A549 (cell line): ENCODE measurements at regions not wholly inside any gene's neighbourhood (a gene's known extent, or its start where the extent isn't known, plus 50 kb on each side); places are given as distances from the start of the nearest gene placed in this dataset.

Experiments used
- ATAC-seq, 2 experiments: fragments of 200-7000 bp in 1 of 2; fragments of >200 bp in 1 of 2; cut with Nextera tagmentation in 1 of 2; cut with Tn5 transposase in 1 of 2; 3 replicates each; pipeline versions ENCODE4 v1.8.0 to v1.9.1; 2018 to 2020; ENCODE audit warnings: mild to moderate bottlenecking in 1 of 2, moderate library complexity in 1 of 2
- CTCF ChIA-PET: fragments of 300-600 bp; sonication (Branson Sonifier 250); formaldehyde crosslinking; extraction: SDS; loops from one replicate; lab custom pipeline; 2021; ENCODE audit warnings: antibody characterized with exemption, inconsistent platforms; lab: Yijun Ruan, JAX
- POLR2A ChIA-PET: fragments of 350-600 bp; formaldehyde crosslinking; extraction: SDS; loops from one replicate; lab custom pipeline; 2021; ENCODE audit warnings: antibody characterized with exemption, inconsistent platforms; lab: Yijun Ruan, JAX
- DNase-seq, 2 experiments: peaks; one replicate each; pipeline versions ENCODE4 v3.0.0 to v3.0.0-alpha.2; 2011 to 2016; ENCODE audit warnings: low read depth in 1 of 2, low spot score in 1 of 2
- FAIRE-seq: peaks from 2 replicates; lab custom pipeline; 2011; peaks lifted over from hg19 to GRCh38; lab: Jason Lieb, UNC
- H3K27ac ChIP-seq, 2 experiments: fragments of >200 bp; sonication (Bioruptor Twin); formaldehyde crosslinking; 3 replicates each; pipeline ENCODE4 v1.5.1; 2016 to 2017
- H3K4me1 ChIP-seq: fragments of >200 bp; sonication (Bioruptor Twin); formaldehyde crosslinking; 3 replicates; pipeline ENCODE4 v1.6.1; 2016
- H3K4me2 ChIP-seq: fragments of >200 bp; sonication (Bioruptor Twin); formaldehyde crosslinking; 3 replicates; pipeline ENCODE4 v1.6.1; 2016
- H3K4me3 ChIP-seq: fragments of >200 bp; sonication (Bioruptor Twin); formaldehyde crosslinking; 3 replicates; pipeline ENCODE4 v1.5.1; 2016
- H3K9me3 ChIP-seq: fragments of >200 bp; sonication (Bioruptor Twin); formaldehyde crosslinking; 3 replicates; pipeline ENCODE4 v1.6.1; 2016
- EP300 ChIP-seq, 2 experiments: fragments of >200 bp; sonication (Bioruptor Twin); formaldehyde crosslinking; IDR thresholded peaks; 2 replicates in 1 of 2; 3 replicates in 1 of 2; pipeline ENCODE4 v1.6.1; 2016 to 2017
- ESRRA ChIP-seq: fragments of 150-350 bp; IDR thresholded peaks from 2 replicates; pipeline ENCODE4 v1.6.1; 2014; ENCODE audit warnings: mild to moderate bottlenecking, low read length, borderline replicate concordance
- FOXS1 ChIP-seq: fragments of 250-450 bp; sonication (Bioruptor Pico); IDR thresholded peaks from 2 replicates; pipeline ENCODE4 v1.5.0; 2020; ENCODE audit warnings: mild to moderate bottlenecking, moderate library complexity
- GATA3 ChIP-seq: IDR thresholded peaks from 2 replicates; pipeline ENCODE4 v1.6.1; 2012; ENCODE audit warnings: borderline replicate concordance
- HDAC2 ChIP-seq: fragments of 200-600 bp; sonication (generic); IDR thresholded peaks from 2 replicates; pipeline ENCODE4 v1.6.1; 2016
- HEYL ChIP-seq: fragments of 250-450 bp; sonication (Bioruptor Pico); IDR thresholded peaks from 2 replicates; pipeline ENCODE4 v1.8.0; 2021; ENCODE audit warnings: mild to moderate bottlenecking, moderate library complexity
- HOXA7 ChIP-seq: fragments of 250-450 bp; sonication (Bioruptor Pico); IDR thresholded peaks from 2 replicates; pipeline ENCODE4 v1.5.0; 2020; ENCODE audit warnings: mild to moderate bottlenecking, moderate library complexity
- HOXB13 ChIP-seq: fragments of 250-450 bp; sonication (Bioruptor Pico); IDR thresholded peaks from 2 replicates; pipeline ENCODE4 v1.5.0; 2020; ENCODE audit warnings: low read depth, mild to moderate bottlenecking, moderate library complexity
- KDM1A ChIP-seq: fragments of 200-600 bp; sonication (generic); IDR thresholded peaks from 2 replicates; pipeline ENCODE4 v1.6.1; 2016; ENCODE audit warnings: low read depth, mild to moderate bottlenecking
- KDM5A ChIP-seq: fragments of 200-600 bp; sonication (generic); IDR thresholded peaks from 2 replicates; pipeline ENCODE4 v1.6.1; 2016; ENCODE audit warnings: antibody characterized with exemption, mild to moderate bottlenecking
- MAFK ChIP-seq: fragments of 450-650 bp; IDR thresholded peaks from 2 replicates; pipeline ENCODE4 v1.6.1; 2014; ENCODE audit not compliant: partially characterized antibody
- MYC ChIP-seq: IDR thresholded peaks from 2 replicates; pipeline ENCODE4 v1.6.1; 2012; ENCODE audit warnings: mild to moderate bottlenecking, inconsistent platforms, low read length, improper control_type of control experiment, borderline replicate concordance
- RAD21 ChIP-seq, 2 experiments: fragments of >200 bp in 1 of 2; sonication (Bioruptor Twin) in 1 of 2; formaldehyde crosslinking in 1 of 2; IDR thresholded peaks in 1 of 2; conservative IDR thresholded peaks in 1 of 2; 2 replicates in 1 of 2; 3 replicates in 1 of 2; pipeline ENCODE4 v1.6.1; 2012 to 2018; ENCODE audit warnings: inconsistent platforms in 1 of 2
- RFX5 ChIP-seq: fragments of 450-650 bp; IDR thresholded peaks from 2 replicates; pipeline ENCODE4 v1.7.1; 2014; ENCODE audit warnings: antibody characterized with exemption, mild to moderate bottlenecking, moderate library complexity
- RNF2 ChIP-seq: fragments of 200-600 bp; sonication (generic); IDR thresholded peaks from 2 replicates; pipeline ENCODE4 v1.6.1; 2016; ENCODE audit warnings: low read depth, mild to moderate bottlenecking, antibody characterized with exemption, moderate library complexity, borderline replicate concordance
- SREBF2 ChIP-seq: fragments of 450-650 bp; IDR thresholded peaks from 2 replicates; pipeline ENCODE4 v1.6.1; 2014; ENCODE audit warnings: mild to moderate bottlenecking, moderate library complexity
- WGBS: methylation state at CpG from one replicate; pipeline ENCODE4 v1.1.6; 2017; ENCODE audit errors: missing lambda C conversion rate; 5-methylcytosine and 5-hydroxymethylcytosine counted together
- TF ChIP-seq, protein P1 (sequence below): fragments of >200 bp; sonication (Bioruptor Twin); formaldehyde crosslinking; IDR thresholded peaks from 2 replicates; pipeline ENCODE4 v1.6.1; 2016
- TF ChIP-seq, protein P2 (sequence below): fragments of 150-350 bp; IDR thresholded peaks from 2 replicates; pipeline ENCODE4 v1.6.1; 2014; ENCODE audit warnings: low read depth, mild to moderate bottlenecking, low read length
- TF ChIP-seq, protein P3 (sequence below): fragments of 450-650 bp; IDR thresholded peaks from 2 replicates; pipeline ENCODE4 v1.6.1; 2014; ENCODE audit warnings: antibody characterized with exemption
- TF ChIP-seq, protein P4 (sequence below): fragments of >200 bp; sonication (Bioruptor Twin); formaldehyde crosslinking; IDR thresholded peaks from 3 replicates; pipeline ENCODE4 v1.5.1; 2016
- TF ChIP-seq, protein P5 (sequence below): IDR thresholded peaks from 2 replicates; pipeline ENCODE4 v1.6.1; 2012; ENCODE audit warnings: low read depth, borderline replicate concordance
- TF ChIP-seq, protein P6 (sequence below): fragments of 250-450 bp; sonication (Bioruptor Pico); IDR thresholded peaks from 2 replicates; pipeline ENCODE4 v1.5.0; 2021; ENCODE audit warnings: mild to moderate bottlenecking, moderate library complexity, borderline replicate concordance
- TF ChIP-seq, protein P7 (sequence below): fragments of >200 bp; sonication (Bioruptor Twin); formaldehyde crosslinking; IDR thresholded peaks from 3 replicates; pipeline ENCODE4 v1.6.1; 2016

DNA sequence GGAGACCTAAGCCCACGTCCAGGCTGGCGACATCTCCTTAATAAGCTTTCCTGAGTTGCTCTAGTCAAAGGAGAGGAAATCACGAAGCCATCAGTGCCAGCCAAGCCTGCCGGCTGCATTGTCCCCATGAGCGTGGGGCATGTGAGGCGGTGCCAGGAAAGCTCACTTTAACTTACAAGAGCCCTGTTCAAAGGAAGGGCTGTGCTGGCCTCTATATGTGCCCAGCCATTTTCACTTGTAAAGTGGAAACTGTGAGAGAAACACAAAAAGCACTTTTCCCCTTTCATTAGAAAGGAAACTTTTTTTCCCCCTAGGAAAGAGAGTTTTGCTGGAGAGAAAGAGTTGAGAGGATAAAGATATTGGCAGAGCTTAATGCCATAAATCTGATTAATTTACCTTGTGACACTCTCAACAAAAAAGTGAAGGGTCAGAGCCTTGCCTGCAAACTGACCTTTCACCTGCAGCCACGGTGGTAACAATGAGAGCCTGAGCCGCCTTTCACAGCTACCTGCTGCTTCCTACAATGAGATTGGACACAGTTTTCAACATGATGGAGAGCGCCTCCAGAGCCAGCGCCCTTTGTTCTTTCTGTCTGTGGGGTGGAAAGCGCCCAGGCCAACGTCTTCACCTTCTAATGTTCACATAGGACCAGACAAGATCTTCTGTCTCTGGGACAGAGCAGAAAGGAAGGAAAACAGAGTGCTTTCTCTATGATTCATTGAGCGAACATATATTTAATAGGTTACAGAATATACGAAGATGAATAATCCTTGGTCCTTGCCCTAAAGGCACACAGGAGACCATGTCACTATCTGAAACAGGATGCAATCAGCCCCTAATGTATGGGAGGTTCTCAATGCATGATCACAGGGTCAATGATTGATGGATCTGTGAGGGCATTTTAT lies 233.1 kb upstream of the HES1 start:
- Histone ChIP-seq H3K4me1 (peaks cover 12% of the 10 kb centered on the region; the same call in 2 of the 3 replicates), H3K27ac (0 out of 6 replicates have a peak overlapping the region, but pooled peaks of 1 of the 2 experiments have one; percentile 21), H3K4me2 (peak overlapping the region; percentile 32), H3K4me3 (no peak overlapping the region), H3K9me3 (no peaks in the 10 kb centered on the region)
- 54% methylated on average over 13 of the region's 14 CpGs for WGBS
- ATAC-seq: no peak; a peak in 1 of 6 replicates
- POLR2A ChIA-PET: no interaction called here
- TF ChIP-seq ESRRA (no peak), MYC (no peak), HOXA7 (no peak), HOXB13 (CRISPR knock-in tag) (no peak)
- no peak for DNase-seq
- FAIRE-seq: no peak
- CTCF ChIA-PET: no interaction called here

DNA sequence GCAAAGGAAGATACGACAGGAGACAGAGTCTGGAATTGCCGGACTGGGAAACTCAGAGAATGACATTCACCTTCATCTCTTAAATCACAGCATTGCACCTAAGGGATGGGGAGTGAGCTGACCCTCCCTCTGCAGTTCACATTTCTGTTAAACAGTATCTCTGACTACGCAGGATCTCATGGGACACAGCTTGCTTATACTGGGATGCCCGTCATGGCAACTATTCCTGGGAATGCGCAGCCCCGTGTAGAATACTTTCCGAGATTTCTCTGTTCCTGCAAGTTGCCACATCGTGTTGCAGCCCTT lies 232.5 kb upstream of the HES1 start:
- ChIA-PET POLR2A (no interaction called here), CTCF (interaction anchor here (1.3 kb wide), 1 partner anchor 11 kb away, joined by 3 read pairs; no protein-coding TSS in a partner anchor)
- Histone ChIP-seq H3K9me3 (peaks cover 3% of the 10 kb centered on the region; the same call in 1 of the 3 replicates), H3K4me3 (no peak overlapping the region), H3K27ac (no peak overlapping the region), H3K4me1 (peaks cover 12% of the 10 kb centered on the region; the same call in 2 of the 3 replicates), H3K4me2 (peak overlapping the region; percentile 32)
- TF ChIP-seq ESRRA: no peak
- no peak for TF ChIP-seq HDAC2
- no peak for TF ChIP-seq FOXS1 (CRISPR knock-in tag)
- TF ChIP-seq, protein P1, sequence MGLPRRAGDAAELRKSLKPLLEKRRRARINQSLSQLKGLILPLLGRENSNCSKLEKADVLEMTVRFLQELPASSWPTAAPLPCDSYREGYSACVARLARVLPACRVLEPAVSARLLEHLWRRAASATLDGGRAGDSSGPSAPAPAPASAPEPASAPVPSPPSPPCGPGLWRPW: no peak
- TF ChIP-seq SREBF2: no peak
- TF ChIP-seq, protein P2, sequence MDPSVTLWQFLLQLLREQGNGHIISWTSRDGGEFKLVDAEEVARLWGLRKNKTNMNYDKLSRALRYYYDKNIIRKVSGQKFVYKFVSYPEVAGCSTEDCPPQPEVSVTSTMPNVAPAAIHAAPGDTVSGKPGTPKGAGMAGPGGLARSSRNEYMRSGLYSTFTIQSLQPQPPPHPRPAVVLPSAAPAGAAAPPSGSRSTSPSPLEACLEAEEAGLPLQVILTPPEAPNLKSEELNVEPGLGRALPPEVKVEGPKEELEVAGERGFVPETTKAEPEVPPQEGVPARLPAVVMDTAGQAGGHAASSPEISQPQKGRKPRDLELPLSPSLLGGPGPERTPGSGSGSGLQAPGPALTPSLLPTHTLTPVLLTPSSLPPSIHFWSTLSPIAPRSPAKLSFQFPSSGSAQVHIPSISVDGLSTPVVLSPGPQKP: no peak
- TF ChIP-seq KDM5A: no peak
- no peak for TF ChIP-seq HEYL (CRISPR knock-in tag)
- no peak for TF ChIP-seq EP300 (IDR thresholded peaks at IDR 0.05)
- no peak for ATAC-seq
- no peak for DNase-seq
- 77% methylated on average over 7 of the region's 8 CpGs for WGBS
- FAIRE-seq: no peak

DNA sequence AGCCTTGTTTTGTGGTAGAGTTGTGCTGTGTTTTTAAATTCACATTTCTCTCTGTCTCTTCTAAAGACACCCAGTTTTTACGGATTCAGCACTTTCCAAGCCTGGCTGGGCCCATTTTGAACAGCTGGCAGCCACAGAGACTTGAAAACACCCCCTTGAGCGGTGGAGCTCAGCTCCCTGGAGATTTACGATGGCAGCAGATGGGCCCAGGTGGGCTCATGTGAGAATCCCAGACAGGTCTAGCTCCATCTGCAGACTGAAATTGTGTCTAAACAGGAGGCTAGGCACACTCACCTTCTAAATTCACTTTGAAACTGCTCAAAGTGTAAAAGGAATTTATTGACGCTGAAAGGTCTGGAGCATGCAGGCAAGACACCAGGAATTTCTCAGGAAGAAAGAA lies 232.0 kb upstream of the HES1 start:
- 89% methylated on average over 2 of the region's 4 CpGs for WGBS
- FAIRE-seq: no peak
- TF ChIP-seq, protein P3, sequence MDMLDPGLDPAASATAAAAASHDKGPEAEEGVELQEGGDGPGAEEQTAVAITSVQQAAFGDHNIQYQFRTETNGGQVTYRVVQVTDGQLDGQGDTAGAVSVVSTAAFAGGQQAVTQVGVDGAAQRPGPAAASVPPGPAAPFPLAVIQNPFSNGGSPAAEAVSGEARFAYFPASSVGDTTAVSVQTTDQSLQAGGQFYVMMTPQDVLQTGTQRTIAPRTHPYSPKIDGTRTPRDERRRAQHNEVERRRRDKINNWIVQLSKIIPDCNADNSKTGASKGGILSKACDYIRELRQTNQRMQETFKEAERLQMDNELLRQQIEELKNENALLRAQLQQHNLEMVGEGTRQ: no peak
- TF ChIP-seq, protein P4, sequence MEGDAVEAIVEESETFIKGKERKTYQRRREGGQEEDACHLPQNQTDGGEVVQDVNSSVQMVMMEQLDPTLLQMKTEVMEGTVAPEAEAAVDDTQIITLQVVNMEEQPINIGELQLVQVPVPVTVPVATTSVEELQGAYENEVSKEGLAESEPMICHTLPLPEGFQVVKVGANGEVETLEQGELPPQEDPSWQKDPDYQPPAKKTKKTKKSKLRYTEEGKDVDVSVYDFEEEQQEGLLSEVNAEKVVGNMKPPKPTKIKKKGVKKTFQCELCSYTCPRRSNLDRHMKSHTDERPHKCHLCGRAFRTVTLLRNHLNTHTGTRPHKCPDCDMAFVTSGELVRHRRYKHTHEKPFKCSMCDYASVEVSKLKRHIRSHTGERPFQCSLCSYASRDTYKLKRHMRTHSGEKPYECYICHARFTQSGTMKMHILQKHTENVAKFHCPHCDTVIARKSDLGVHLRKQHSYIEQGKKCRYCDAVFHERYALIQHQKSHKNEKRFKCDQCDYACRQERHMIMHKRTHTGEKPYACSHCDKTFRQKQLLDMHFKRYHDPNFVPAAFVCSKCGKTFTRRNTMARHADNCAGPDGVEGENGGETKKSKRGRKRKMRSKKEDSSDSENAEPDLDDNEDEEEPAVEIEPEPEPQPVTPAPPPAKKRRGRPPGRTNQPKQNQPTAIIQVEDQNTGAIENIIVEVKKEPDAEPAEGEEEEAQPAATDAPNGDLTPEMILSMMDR: no peak
- no peak for TF ChIP-seq RAD21 (conservative IDR thresholded peaks at IDR 0.05 in 1 of 2, IDR thresholded peaks at IDR 0.05 in 1 of 2)
- TF ChIP-seq RNF2: no peak
- no peak for TF ChIP-seq HOXB13 (CRISPR knock-in tag)
- TF ChIP-seq RFX5: no peak
- TF ChIP-seq MAFK: no peak
- no peak for TF ChIP-seq MYC
- TF ChIP-seq SREBF2: no peak
- no peak for TF ChIP-seq GATA3
- TF ChIP-seq, protein P5, sequence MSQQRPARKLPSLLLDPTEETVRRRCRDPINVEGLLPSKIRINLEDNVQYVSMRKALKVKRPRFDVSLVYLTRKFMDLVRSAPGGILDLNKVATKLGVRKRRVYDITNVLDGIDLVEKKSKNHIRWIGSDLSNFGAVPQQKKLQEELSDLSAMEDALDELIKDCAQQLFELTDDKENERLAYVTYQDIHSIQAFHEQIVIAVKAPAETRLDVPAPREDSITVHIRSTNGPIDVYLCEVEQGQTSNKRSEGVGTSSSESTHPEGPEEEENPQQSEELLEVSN: no peak
- no peak for TF ChIP-seq EP300 (IDR thresholded peaks at IDR 0.05)
- no peak for TF ChIP-seq ESRRA
- no peak for TF ChIP-seq KDM1A
- TF ChIP-seq, protein P6, sequence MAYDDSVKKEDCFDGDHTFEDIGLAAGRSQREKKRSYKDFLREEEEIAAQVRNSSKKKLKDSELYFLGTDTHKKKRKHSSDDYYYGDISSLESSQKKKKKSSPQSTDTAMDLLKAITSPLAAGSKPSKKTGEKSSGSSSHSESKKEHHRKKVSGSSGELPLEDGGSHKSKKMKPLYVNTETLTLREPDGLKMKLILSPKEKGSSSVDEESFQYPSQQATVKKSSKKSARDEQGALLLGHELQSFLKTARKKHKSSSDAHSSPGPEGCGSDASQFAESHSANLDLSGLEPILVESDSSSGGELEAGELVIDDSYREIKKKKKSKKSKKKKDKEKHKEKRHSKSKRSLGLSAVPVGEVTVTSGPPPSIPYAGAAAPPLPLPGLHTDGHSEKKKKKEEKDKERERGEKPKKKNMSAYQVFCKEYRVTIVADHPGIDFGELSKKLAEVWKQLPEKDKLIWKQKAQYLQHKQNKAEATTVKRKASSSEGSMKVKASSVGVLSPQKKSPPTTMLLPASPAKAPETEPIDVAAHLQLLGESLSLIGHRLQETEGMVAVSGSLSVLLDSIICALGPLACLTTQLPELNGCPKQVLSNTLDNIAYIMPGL (CRISPR knock-in tag): no peak
- TF ChIP-seq, protein P7, sequence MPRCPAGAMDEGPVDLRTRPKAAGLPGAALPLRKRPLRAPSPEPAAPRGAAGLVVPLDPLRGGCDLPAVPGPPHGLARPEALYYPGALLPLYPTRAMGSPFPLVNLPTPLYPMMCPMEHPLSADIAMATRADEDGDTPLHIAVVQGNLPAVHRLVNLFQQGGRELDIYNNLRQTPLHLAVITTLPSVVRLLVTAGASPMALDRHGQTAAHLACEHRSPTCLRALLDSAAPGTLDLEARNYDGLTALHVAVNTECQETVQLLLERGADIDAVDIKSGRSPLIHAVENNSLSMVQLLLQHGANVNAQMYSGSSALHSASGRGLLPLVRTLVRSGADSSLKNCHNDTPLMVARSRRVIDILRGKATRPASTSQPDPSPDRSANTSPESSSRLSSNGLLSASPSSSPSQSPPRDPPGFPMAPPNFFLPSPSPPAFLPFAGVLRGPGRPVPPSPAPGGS: no peak

More for the DNA sequence above, 232.0 kb upstream of the HES1 start:
- ATAC-seq (no peak), DNase-seq (no peak)
- CTCF ChIA-PET: interaction anchor here (1.3 kb wide), 1 partner anchor 11 kb away, joined by 3 read pairs; no protein-coding TSS in a partner anchor
- Histone ChIP-seq H3K9me3 (peaks cover 5% of the 10 kb centered on the region; the same call in 1 of the 3 replicates), H3K4me2 (no peak overlapping the region), H3K4me3 (no peak overlapping the region), H3K4me1 (peaks cover 12% of the 10 kb centered on the region; the same call in 2 of the 3 replicates), H3K27ac (no peak overlapping the region)
- POLR2A ChIA-PET: no interaction called here
